Astrocyte (in vitro differentiated cells and primary cell): ENCODE measurements at regions not wholly inside any gene's neighbourhood (a gene's known extent, or its start where the extent isn't known, plus 50 kb on each side); places are given as distances from the start of the nearest gene placed in this dataset.

ENCODE experiments used
- EZH2 ChIP-seq: IDR thresholded peaks from 2 replicates; pipeline ENCODE4 v1.6.1; 2012; ENCODE audit warnings: mild to moderate bottlenecking, low read length, inconsistent platforms; ENCODE audit not compliant: insufficient read depth
- TF ChIP-seq, protein P1 (sequence below): IDR thresholded peaks from 2 replicates; pipeline ENCODE4 v1.5.1; 2011; ENCODE audit warnings: low read depth, mild to moderate bottlenecking, inconsistent platforms, low read length, moderate library complexity; ENCODE audit not compliant: insufficient read depth

- TF ChIP-seq, protein P1, sequence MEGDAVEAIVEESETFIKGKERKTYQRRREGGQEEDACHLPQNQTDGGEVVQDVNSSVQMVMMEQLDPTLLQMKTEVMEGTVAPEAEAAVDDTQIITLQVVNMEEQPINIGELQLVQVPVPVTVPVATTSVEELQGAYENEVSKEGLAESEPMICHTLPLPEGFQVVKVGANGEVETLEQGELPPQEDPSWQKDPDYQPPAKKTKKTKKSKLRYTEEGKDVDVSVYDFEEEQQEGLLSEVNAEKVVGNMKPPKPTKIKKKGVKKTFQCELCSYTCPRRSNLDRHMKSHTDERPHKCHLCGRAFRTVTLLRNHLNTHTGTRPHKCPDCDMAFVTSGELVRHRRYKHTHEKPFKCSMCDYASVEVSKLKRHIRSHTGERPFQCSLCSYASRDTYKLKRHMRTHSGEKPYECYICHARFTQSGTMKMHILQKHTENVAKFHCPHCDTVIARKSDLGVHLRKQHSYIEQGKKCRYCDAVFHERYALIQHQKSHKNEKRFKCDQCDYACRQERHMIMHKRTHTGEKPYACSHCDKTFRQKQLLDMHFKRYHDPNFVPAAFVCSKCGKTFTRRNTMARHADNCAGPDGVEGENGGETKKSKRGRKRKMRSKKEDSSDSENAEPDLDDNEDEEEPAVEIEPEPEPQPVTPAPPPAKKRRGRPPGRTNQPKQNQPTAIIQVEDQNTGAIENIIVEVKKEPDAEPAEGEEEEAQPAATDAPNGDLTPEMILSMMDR: no peak
- TF ChIP-seq EZH2: no peak
Observed at GRCh38 chr12:115541891-115542421, 735.5 kb downstream of the MED13L start.
